Hepatocyte (in vitro differentiated cells): ENCODE measurements at regions not wholly inside any gene's neighbourhood (a gene's known extent, or its start where the extent isn't known, plus 50 kb on each side); places are given as distances from the start of the nearest gene placed in this dataset.

Source experiments
- DNase-seq: peaks from one replicate; pipeline ENCODE4 v3.0.0-alpha.2; 2016; ENCODE audit warnings: low spot score
- H2AFZ ChIP-seq: fragments of 200-600 bp; sonication (generic); 2 replicates; pipeline ENCODE4 v1.6.0; 2016; ENCODE audit warnings: antibody characterized with exemption, mild to moderate bottlenecking
- H3K27ac ChIP-seq: fragments of 200-600 bp; sonication (generic); 2 replicates; pipeline ENCODE4 v1.5.1; 2016; ENCODE audit warnings: mild to moderate bottlenecking
- H3K27me3 ChIP-seq: fragments of 200-600 bp; sonication (generic); 2 replicates; pipeline ENCODE4 v1.6.1; 2016
- H3K36me3 ChIP-seq: fragments of 200-600 bp; sonication (generic); replicated peaks from 2 replicates; pipeline ENCODE4 v1.5.1; 2016; ENCODE audit warnings: low read depth; ENCODE audit not compliant: insufficient read depth
- H3K4me1 ChIP-seq: fragments of 200-600 bp; sonication (generic); 2 replicates; pipeline ENCODE4 v1.5.1; 2016; ENCODE audit warnings: mild to moderate bottlenecking, moderate library complexity; ENCODE audit not compliant: insufficient read depth
- H3K4me2 ChIP-seq: fragments of 200-600 bp; sonication (generic); 2 replicates; pipeline ENCODE4 v1.6.0; 2016
- H3K4me3 ChIP-seq: fragments of 200-600 bp; sonication (generic); 2 replicates; pipeline ENCODE4 v1.5.1; 2016; ENCODE audit warnings: mild to moderate bottlenecking
- H3K79me2 ChIP-seq: fragments of 200-600 bp; sonication (generic); 2 replicates; pipeline ENCODE4 v1.6.0; 2017; ENCODE audit warnings: mild to moderate bottlenecking
- H3K9me2 ChIP-seq: fragments of 200-600 bp; sonication (generic); replicated peaks from 2 replicates; pipeline ENCODE4 v1.6.0; 2017; ENCODE audit warnings: mild to moderate bottlenecking; ENCODE audit not compliant: insufficient read depth
- H3K9me3 ChIP-seq: fragments of 200-600 bp; sonication (generic); 2 replicates; pipeline ENCODE4 v1.5.1; 2016; ENCODE audit warnings: low read depth, mild to moderate bottlenecking
- H4K20me1 ChIP-seq: fragments of 200-600 bp; sonication (generic); 2 replicates; pipeline ENCODE4 v1.6.0; 2016; ENCODE audit warnings: mild to moderate bottlenecking; ENCODE audit not compliant: insufficient read depth, poor library complexity, severe bottlenecking
- CTCF ChIP-seq: fragments of 200-600 bp; sonication (generic); IDR thresholded peaks from 2 replicates; pipeline ENCODE4 v1.5.1; 2016; ENCODE audit warnings: antibody characterized with exemption, mild to moderate bottlenecking; ENCODE audit not compliant: poor library complexity
- EZH2 ChIP-seq: fragments of 200-600 bp; sonication (generic); IDR thresholded peaks from 2 replicates; pipeline ENCODE4 v1.6.1; 2016; ENCODE audit warnings: antibody characterized with exemption, mild to moderate bottlenecking, borderline replicate concordance
- EZH2phosphoT487 ChIP-seq: fragments of 200-600 bp; sonication (generic); IDR thresholded peaks from one replicate; pipeline ENCODE4 v1.6.1; 2018; ENCODE audit warnings: antibody characterized with exemption, mild to moderate bottlenecking, low read depth, moderate library complexity; ENCODE audit not compliant: unreplicated experiment, severe bottlenecking
- WGBS: methylation state at CpG from one replicate; pipeline ENCODE4 v1.1.6; 2016; ENCODE audit warnings: low lambda C conversion rate; ENCODE audit errors: missing lambda C conversion rate; 5-methylcytosine and 5-hydroxymethylcytosine counted together

GRCh38 chr6:98775205-98775604, 59.2 kb upstream of the POU3F2 start:
- Histone ChIP-seq H3K9me3 (no peaks in the 10 kb centered on the region), H3K27me3 (peaks cover 3% of the 10 kb centered on the region), H3K79me2 (no peaks in the 10 kb centered on the region), H3K4me2 (no peak overlapping the region), H2AFZ (no peak overlapping the region), H4K20me1 (no peaks in the 10 kb centered on the region), H3K4me3 (no peak overlapping the region), H3K4me1 (no peaks in the 10 kb centered on the region), H3K27ac (no peak overlapping the region), H3K9me2 (no peaks in the 10 kb centered on the region), H3K36me3 (no peaks in the 10 kb centered on the region)
- TF ChIP-seq EZH2, result no peak
- TF ChIP-seq CTCF, result no peak
- no peak for TF ChIP-seq EZH2phosphoT487
- DNase-seq, result no peak
- 45% methylated on average over 2 of the region's 2 CpGs for WGBS

- 83% methylated on average over 1 of the region's 1 CpG for WGBS
- H3K4me3 ChIP-seq, result no peak overlapping the region
- TF ChIP-seq CTCF, result no peak
- TF ChIP-seq EZH2, result no peak
- no peak for TF ChIP-seq EZH2phosphoT487
- H3K27me3 ChIP-seq, result peaks cover 3% of the 10 kb centered on the region
- H3K36me3 ChIP-seq, result no peaks in the 10 kb centered on the region
- no peaks in the 10 kb centered on the region for H3K79me2 ChIP-seq
- H3K9me3 ChIP-seq, result no peaks in the 10 kb centered on the region
- H3K4me2 ChIP-seq, result no peak overlapping the region
- no peaks in the 10 kb centered on the region for H3K4me1 ChIP-seq
- no peaks in the 10 kb centered on the region for H3K9me2 ChIP-seq
- H4K20me1 ChIP-seq, result no peaks in the 10 kb centered on the region
- no peak overlapping the region for H3K27ac ChIP-seq
- DNase-seq, result no peak
- H2AFZ ChIP-seq, result no peak overlapping the region
These were observed 56.6 kb upstream of the POU3F2 start for GRCh38 chr6:98777762-98778161.

- no peak for TF ChIP-seq CTCF
- no peak for TF ChIP-seq EZH2phosphoT487
- TF ChIP-seq EZH2, result no peak
- no peaks in the 10 kb centered on the region for H3K27me3 ChIP-seq
- H3K9me2 ChIP-seq, result no peaks in the 10 kb centered on the region
- peak; percentile 11 for DNase-seq
- no peak overlapping the region for H2AFZ ChIP-seq
- H4K20me1 ChIP-seq, result no peaks in the 10 kb centered on the region
- 75% methylated on average over 3 of the region's 3 CpGs for WGBS
- no peak overlapping the region for H3K4me3 ChIP-seq
- no peaks in the 10 kb centered on the region for H3K4me1 ChIP-seq
- no peaks in the 10 kb centered on the region for H3K79me2 ChIP-seq
- no peak overlapping the region for H3K4me2 ChIP-seq
- no peaks in the 10 kb centered on the region for H3K9me3 ChIP-seq
- H3K27ac ChIP-seq, result no peak overlapping the region
- no peaks in the 10 kb centered on the region for H3K36me3 ChIP-seq
These were observed 54.8 kb upstream of the POU3F2 start for GRCh38 chr6:98779618-98780017.

- 78% methylated on average over 2 of the region's 2 CpGs for WGBS
- H3K27me3 ChIP-seq, result peaks cover 5% of the 10 kb centered on the region
- no peaks in the 10 kb centered on the region for H4K20me1 ChIP-seq
- no peaks in the 10 kb centered on the region for H3K4me1 ChIP-seq
- H3K4me2 ChIP-seq, result no peak overlapping the region
- DNase-seq, result no peak
- H3K79me2 ChIP-seq, result no peaks in the 10 kb centered on the region
- H2AFZ ChIP-seq, result no peak overlapping the region
- no peaks in the 10 kb centered on the region for H3K9me3 ChIP-seq
- H3K9me2 ChIP-seq, result no peaks in the 10 kb centered on the region
- no peak overlapping the region for H3K4me3 ChIP-seq
- TF ChIP-seq CTCF (no peak), EZH2phosphoT487 (no peak), EZH2 (no peak)
- no peaks in the 10 kb centered on the region for H3K36me3 ChIP-seq
- H3K27ac ChIP-seq, result no peak overlapping the region
These were observed 51.6 kb upstream of the POU3F2 start for GRCh38 chr6:98782772-98783171.
